ENCODE measurements at regions not wholly inside any gene's neighbourhood (a gene's known extent, or its start where the extent isn't known, plus 50 kb on each side); places are given as distances from the start of the nearest gene placed in this dataset.

DNA sequence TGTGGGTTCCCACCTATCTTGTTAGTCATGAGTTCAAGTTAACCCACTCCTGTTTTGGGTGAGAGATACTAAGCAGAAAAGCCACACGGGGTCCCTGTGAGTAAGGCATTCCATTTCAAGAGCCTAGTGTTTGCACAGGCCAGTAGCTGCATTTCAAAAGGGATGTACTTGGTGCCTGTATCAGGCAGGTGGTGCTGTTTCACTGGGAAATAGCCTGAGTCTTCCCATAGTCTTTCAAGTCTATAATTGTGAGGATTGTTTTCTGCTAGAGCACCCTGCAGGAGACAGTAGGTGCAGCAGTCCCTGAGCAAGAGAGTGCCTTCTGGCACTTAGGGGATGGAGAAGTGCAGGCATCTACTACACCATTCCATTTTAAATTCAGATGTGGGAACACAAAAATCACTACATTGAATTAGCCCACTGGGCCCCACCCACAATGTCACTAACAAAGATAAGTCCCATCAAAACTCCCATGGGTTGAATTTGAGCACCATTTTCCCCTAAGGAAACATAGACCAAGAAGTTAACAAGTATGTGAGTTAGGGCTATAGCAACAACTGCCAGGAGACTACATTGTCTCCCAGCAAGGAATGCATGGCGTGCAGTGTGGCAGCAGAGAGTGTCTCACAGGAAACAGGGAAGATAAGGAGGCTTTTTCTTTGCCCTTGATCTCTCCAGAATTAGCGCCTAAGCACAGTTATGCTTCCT lies 263.2 kb downstream of the COX7C start:
- ATAC-seq = peak; percentile 72

DNA sequence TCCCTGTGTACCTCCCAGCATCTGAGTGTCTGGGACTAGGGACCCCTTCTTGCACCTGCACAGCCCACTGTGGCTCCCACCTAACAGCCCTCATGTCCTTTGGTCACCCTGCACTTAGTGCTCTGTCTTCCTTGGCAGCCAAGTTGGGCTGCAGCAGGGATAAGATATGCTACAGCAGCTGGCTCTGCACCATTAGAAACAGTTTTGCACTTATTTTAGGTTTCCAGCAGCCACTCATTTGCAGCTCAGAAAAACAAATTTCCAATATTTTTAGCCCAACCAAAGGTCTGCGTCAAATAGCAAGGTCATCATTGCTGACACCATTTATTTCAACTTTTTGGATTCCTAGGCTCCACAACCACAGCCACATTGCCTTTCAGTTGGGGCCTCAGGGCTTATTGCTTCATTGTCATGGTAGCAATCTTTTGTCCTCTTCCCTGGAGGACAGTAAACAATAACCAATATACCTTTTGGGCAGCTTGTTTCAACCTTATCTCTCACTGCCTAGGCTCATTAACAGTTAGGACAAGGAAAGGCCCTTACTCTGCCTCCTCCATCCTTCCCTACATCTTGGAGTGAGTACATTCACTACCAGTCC lies 263.9 kb downstream of the COX7C start:
- no peak for ATAC-seq

DNA sequence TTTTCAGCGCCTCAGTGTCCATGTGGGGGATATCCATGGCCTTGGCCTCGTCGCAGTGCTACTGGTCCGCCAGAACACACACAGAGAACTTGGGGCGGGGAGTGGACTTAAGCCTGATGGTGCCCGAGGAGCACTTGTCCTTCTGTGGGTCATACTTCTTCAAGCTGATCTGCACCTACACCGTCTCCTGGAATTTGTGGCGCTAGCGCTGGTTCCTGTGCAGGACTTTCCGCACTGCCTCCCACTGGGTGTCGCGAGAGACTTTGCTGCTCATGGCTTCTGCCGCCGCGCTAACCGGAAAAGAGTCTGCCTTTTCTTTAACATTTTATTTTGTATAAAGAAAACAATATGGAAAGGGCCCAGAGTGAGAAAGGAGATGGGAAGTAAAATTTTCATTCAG lies 266.9 kb downstream of the COX7C start:
- no peak for ATAC-seq

DNA sequence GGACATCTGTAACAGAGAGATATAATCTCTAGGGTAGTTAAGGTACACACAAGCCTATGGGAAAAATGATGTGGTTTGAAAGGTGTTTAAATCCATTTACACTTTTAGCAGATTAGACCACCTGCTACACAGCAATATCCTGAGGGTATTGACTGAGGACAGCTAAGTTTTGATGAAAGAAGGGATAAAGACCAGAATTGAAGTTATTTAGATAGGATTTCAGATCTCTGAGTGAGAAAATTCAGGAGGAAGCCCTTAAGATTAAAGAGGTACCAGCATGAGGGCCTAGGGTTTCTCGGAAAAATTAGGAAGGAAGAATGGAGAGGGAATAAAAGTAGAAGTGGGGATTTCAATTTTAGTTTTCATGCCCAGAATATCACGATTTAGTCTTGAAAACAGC lies 267.3 kb downstream of the COX7C start:
- no peak for ATAC-seq

DNA sequence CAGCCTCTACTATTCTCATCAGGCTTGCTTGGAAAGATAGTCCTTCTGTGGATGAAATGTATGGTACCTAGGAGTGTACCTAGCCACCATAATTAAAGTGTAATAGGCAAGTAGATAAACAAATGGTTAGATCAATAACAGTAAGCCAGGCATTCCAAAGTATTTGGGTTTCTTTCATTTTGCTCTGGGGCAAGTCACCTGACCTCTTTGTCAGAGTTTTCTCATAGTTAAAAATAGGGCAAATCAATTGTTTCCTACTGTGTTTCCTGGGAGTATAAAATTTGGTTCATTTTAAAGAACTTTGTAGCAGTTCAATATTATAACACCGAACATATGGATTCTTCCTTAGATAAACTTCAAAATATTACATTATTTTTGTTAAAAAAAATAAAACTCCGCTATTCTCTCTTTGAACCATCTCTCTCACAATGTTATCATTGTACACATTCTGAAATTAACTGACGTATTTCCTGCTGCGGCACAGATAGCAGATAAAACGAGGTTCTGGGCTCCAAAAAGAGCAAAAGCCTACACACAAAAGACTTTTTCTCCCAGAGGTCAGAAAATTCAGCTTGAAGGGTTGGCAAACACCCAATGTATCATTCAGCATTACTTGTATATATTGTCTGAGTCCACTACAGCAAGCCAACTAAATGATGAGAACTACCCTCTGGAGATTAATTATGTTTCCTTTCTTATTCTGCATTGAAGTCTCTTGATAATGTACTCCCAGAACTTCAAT lies 267.9 kb downstream of the COX7C start:
- no peak for ATAC-seq

DNA sequence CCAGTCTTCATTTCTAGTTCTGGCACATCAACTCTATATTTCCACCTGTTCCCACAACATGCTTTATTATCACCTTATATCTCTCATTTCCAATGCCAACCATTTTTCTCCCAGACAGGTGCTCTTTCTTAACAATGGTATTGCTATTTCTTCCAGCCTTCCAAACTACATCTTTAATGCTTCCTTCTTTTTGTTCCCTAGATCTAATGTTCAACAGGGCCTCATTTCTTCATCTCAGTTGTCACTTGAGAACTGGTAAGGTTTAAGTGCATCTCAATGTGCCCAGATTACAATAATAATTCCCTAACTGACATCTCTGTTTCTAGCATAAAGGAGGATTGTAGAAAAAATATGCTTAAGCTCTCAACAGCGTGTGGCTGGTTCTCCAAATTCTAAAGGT lies 272.6 kb downstream of the COX7C start:
- no peak for ATAC-seq

DNA sequence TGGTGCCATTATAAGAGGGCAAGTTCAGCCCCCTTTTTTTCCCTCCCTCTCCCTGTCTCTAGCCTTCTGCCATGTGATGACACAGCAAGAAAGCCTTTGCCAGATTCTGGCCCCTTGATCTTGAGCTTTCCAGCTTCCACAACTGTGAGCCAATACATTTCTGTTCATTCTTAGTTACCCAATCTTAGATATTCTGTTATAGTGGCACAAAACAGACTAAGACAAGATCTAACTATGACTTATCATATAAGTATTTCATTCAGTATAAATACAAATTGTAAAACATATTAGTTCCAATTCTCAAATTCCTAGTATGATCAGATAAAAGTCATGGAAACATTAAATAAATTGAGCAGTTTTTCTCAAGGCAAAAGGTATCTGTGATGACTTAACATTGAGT lies 276.3 kb downstream of the COX7C start:
- ATAC-seq = no peak

DNA sequence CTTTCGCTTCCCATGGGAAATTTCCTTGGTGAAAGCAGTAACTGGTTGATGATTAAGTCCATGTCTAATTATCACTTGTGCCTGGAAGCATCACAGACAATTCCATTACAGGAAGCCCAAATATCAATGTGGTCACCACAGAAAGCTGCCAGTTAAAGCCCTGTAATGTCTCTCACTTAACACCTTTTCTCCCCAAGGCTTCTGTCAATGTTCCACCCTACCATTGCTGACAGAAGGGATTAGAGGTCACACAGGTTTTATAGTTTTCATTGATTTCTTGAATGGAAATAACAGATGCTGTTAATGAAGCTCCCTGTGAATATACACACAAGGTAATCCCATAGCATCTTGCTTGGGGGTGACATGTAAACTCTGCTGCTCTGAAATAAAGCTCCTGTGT lies 279.2 kb downstream of the COX7C start:
- no peak for ATAC-seq

DNA sequence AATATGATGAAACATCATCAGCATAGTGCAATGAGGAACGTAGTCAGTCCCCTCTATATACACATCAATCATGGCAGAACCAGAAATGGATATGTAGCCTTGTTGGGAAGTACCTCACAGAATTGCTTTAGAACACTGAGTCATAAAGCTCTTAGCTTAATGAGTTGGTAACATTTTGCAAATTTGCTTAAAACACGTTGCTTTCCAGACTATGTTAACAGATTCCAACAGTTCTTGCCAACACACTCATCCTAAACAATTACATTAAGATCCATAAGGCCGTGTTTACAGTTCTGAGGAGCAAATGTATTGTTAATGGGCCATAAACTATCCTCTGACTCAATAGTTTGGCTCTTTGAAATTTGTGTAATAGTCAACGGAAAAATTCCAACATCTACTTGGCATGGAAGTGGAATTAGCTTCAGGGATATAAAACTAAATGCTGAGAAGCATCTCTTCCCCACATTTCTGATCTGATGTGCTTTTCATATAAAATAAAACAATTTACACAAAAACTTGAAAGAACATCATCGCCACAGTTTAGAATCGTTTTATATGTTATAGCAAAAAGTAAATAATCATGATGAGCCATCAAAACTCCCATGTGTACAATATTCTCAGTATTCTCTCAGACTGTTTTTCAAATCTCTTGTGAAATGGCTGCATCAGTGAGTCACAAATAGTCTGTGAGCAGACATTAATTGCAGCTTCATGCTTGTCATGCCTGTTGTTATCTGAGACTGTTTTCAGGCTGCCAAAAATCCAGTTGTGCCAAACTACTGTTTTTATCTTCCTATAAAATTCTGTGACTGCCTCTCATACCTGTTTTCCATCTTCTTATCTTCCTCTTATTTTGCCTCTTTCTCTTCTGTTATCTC lies 291.9 kb downstream of the COX7C start:
- ATAC-seq = no peak

DNA sequence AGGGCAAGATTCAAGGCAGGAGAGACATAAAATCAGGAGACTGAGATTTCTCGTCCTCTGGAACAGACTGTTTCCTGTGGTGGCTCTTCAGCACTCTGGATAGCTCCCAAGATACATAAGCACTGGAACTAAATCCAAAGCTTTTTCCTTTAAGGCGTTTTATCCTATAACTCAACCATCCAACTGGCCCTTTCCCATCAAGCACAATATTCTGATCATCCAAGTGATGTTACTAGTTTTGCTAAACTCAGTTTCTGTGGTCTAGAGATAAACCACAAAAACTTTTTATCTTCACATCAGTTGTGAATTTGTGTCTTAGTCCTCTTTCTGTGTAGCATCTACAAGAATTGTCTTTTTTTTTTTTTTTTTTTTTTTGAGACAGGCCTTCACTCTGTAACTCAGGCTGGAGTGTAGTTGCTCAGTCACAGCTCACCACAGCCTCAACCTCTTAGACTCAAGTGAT lies 299.4 kb downstream of the COX7C start:
- ATAC-seq = peak in 1 of 2 donors; percentile 58

DNA sequence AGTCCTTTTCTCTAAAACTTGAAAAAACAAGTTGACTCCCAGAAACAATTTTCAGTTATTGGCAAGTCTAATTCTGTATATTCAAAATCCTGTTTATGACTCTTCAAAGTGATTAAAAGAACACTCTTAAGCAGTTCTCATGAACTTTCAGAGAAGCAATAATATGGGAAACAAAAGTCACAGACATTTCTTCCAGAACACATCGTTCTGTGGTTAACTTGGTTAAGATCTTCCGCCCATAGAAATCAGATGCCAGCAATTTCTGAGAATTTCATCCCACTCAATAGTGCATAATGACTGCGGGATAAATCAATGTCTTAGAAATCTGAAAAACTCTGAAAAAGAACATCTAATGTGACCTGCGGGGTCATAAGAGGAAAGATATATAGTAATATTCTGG lies 300.5 kb downstream of the COX7C start:
- no peak for ATAC-seq

DNA sequence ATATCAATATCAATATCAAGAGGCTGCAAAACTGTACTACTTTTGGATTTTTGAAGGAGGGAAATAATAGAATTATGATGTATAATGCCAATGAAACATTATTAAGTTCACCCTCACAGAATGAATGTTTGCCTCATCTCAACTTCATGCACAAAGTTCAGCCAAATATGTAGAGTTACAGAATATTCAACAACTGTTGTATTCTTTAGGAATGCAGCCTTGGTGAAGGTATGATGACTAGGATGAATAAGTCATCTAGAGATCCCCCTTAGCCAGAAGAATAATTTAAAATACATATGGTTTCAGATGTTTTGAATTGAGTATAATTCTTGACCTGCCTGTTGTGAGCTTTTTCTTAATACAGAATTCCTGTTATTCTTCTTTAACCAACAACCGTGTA lies 308.3 kb downstream of the COX7C start:
- ATAC-seq = no peak

DNA sequence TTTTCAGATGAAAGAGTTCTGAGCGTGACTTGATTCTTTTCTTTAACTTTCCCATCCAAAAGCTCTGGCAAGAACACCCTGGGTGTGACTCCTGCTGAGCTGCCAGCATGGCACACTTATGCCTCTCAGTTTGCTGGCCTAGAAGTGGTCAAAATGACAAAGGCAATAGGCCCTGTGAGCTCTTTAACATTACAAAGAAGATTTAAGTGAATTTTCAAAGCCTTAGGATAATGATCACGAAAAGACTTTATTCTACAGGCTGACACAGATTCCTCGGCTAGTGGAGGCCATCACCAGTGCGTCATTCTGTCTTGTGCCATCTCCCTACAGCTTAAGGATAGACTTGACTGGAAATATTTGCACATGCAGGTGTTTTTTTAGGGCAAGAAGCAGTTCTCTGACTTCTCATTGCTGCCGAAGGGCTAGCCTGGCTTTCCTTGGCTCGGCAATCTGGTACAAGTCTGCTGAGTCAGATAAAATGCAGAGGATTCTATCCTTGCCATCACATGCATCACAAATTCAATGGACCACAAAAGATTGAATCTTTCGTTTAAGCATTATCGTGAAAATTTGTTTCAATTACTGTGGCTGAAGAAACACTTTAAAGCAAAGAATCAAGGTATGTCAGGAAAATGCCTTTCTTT lies 311.5 kb downstream of the COX7C start:
- no peak for ATAC-seq

DNA sequence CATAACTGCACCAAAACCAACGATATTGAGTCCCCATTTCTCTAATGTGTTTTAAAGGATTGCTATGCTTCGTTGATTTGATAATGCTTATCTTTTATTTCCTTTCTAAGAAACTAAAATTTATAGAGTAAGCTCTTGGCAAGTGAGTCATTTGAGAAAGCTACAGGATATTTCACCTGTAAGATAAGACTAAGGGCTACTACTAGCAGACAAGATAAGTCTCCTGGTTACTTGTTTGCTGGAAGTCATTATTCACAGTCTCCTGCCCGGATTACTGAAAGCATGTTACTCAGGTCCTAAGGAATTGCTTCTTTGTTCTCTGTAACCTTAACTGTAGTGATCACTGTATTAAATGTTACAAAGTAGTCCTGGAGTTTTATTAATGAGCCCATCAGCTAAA lies 315.9 kb upstream of the RASA1 start:
- no peak for ATAC-seq

DNA sequence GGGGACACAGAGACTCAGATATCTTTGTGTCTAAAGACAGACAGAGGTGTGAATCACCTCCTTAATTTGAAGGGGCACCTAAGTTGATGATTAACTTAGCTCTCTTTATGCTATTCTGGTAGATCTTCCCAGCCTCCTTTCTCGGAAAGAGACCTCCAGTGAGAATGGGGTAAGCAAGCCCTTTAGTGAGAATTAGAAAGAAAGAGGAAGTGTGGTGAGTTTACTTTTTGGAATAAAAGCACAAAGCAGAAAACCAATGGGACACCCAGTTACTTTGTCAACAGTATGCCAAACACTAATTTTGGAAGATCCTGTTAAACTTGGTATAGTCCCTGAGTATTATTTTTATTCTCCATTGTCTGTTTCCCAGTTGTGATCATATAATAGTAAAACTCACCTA lies 302.8 kb upstream of the RASA1 start:
- no peak for ATAC-seq

DNA sequence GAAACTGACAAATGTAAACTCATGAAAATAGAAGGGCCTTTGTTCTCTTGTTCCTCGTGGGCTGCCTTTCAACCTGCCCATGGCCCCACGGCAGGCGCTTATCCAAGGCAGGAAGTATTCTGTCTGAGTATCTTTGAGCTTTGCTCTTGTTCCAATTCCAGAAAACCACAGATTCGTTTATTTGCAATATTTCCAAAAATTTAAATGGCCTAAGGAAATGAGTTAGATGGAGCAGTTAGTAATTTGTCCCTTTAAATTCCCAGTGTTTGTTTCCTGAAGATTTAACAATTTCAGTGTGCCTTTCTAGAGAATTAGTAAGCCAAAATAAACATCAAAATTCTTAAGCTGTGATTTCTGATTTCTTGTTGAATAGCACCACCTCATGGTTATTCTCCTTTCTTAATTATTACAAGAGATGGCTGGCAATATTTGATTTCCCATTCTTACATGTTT lies 299.4 kb upstream of the RASA1 start:
- ATAC-seq = no peak

DNA sequence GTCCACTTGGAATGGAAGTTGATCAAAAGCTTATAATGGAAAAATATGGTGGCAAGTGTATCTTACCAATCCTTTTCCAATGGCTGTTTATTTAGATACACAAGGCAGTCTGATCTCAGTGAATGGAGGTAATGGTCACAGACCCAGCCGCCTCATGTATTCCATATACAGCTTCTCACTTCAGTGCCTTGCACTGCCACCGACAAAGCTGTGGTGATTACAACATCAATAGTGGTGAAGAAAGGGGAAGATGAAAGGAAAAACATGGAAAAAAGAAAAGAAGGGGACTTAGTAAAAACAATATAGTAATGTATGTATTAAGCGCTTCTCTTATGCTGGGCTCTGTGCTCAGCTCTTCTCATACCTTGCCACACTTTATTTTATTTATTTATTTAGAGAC lies 297.3 kb upstream of the RASA1 start:
- no peak for ATAC-seq

DNA sequence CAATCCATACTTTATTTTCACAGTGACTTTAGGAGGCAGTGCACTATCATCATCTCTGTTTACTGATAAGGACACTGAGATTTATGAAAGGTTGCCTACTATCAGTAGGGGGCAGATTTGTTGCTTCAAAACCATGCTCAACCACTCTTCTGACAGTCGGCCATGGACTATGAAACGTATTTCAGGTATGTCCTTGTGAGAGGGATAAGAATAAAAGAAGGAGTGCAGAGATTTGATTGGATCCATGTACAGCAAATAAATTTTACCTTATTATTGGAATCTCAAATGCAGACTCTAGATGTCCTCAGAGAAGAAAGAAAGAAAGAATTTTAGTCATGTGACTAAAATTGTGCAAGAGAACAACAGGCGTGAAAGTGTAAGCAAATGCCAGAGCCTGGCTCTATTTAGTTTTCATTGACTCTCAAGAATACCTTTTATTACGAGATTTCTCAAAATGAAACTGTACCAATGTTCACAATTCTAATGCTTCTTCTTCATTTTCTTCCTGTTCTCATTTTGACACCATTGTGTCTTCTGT lies 296.6 kb upstream of the RASA1 start:
- ATAC-seq = peak in 1 of 2 donors; percentile 9

DNA sequence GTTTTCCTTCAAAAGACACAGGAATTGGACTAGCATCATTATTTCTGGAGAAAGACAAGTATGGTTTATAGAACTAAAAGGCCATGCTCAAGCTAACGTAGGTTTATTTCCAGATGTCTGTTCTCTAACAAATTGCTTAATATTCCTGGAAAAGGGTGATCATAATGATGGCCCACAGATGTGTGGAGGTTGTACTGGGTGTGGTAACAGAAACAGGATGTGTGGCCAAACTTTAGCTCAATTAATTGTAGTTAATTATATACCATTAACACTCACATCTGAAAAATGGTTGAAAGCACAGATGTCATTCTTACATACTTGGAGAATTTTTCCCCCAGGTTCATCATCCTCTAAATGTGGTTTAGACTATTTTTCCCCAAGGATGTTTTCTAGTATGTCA lies 292.7 kb upstream of the RASA1 start:
- ATAC-seq = no peak

DNA sequence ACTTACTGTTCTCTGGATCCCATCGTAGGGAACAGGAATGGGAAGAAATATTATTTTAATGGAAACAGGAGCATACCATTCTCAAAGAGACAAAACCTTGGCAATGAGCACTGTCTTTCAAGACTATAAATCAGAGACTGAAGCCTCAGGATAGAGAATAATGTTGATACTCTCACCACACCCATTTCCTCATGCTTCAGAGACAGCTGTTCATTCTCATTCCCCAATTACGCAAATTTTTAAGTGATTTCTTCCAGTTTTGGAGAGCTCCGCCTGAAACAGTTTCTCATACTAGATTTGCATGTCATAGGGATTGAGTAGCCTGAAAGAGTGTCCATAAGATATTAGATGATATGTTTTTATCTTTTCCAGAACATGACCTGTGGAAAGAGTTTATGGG lies 290.5 kb upstream of the RASA1 start:
- no peak for ATAC-seq

DNA sequence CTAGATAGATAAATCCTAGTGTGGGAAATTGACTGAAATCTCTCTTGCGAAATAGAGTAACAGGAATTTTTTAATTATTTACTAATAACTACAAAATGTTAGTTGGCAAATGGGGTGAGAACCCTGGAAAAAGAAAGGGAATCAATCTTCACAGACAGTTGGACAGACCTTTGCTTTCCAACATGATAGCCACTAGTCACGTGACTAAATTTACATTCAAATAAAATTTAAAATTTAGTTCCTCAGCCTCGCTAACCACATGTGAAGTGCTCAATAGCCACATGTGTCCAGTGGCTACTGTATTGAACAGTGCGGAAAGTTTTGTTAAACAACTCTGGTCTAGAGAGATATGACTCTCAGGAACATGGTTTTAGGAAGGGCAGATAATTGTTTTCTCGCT lies 289.9 kb upstream of the RASA1 start:
- ATAC-seq = no peak

DNA sequence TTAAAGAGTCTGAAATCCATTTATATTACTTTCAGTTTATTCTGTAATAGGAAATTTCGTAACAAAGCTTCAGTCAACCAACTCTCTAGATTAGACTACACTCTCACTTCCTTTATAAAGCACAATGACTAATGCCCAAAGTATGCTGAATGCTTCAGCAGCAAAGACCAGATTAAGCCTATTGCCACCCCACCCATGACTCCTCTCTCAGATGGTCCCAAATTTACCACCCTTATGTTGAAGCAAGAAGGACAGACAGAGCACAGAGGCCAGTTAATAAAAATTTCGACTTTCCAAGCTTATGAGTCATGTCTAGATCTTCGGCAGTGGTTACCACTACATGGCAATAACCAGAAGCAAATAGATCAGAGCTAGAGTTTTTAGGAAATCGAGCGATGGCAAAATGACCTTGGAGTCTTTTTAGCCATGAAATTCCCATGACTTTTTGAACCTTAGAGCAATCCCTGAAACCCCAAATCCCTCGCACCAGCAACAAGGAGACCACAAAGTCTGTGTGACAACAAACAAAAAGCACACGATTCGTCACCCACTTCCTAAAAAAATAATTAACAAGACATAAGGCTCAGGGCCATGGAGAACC lies 287.8 kb upstream of the RASA1 start:
- ATAC-seq = no peak

Measured in activated CD4-positive, CD25-positive, alpha-beta regulatory T cell treated with anti-CD3 and anti-CD28 coated beads, Interleukin-2, amount 50 U/mL, for 24 hours (primary cell).